ENCODE measurements at regions not wholly inside any gene's neighbourhood (a gene's known extent, or its start where the extent isn't known, plus 50 kb on each side); places are given as distances from the start of the nearest gene placed in this dataset.
"Not testable (repeated sequence)": the region's sequence is repeated elsewhere in the genome, so short reads cannot be mapped to it uniquely, and the experiment has no call there.

- no peak for DNase-seq (ENCODE audit: low read depth)
Measured at GRCh38 chr9:29556746-29557145, 1983.5 kb upstream of the C9orf72 start.

- DNase-seq (ENCODE audit: low read depth), result no peak
Measured at GRCh38 chr9:29564564-29564963, 1991.3 kb upstream of the C9orf72 start.

- DNase-seq (ENCODE audit: low read depth), result no peak
Measured at GRCh38 chr9:29575219-29575618, 2001.9 kb upstream of the C9orf72 start.

- no peak for DNase-seq (ENCODE audit: low read depth)
Measured at GRCh38 chr9:29588361-29588760, 2015.1 kb upstream of the C9orf72 start.

GRCh38 chr9:29609282-29609681 is 2036.0 kb upstream of the C9orf72 start:
- DNase-seq (ENCODE audit: low read depth), result no peak

- no peak for DNase-seq (ENCODE audit: low read depth)
Measured at GRCh38 chr9:29613773-29614172, 2040.5 kb upstream of the C9orf72 start.

- DNase-seq (ENCODE audit: low read depth), result no peak
Measured at GRCh38 chr9:29616844-29617243, 2043.6 kb upstream of the C9orf72 start.

GRCh38 chr9:29625292-29625731 is 2052.0 kb upstream of the C9orf72 start:
- DNase-seq (ENCODE audit: low read depth), result peak; percentile 40

GRCh38 chr9:29625931-29626330 is 2052.7 kb upstream of the C9orf72 start:
- DNase-seq (ENCODE audit: low read depth), result no peak

- not testable (repeated sequence) for DNase-seq (ENCODE audit: low read depth)
Measured at GRCh38 chr9:29628856-29629255, 2055.6 kb upstream of the C9orf72 start.

GRCh38 chr9:29637471-29638237 is 2064.4 kb upstream of the C9orf72 start:
- DNase-seq (ENCODE audit: low read depth), result no peak

- no peak for DNase-seq (ENCODE audit: low read depth)
Measured at GRCh38 chr9:29640507-29640906, 2067.2 kb upstream of the C9orf72 start.

- no peak for DNase-seq (ENCODE audit: low read depth)
Measured at GRCh38 chr9:29644514-29644913, 2071.2 kb upstream of the C9orf72 start.

- no peak for DNase-seq (ENCODE audit: low read depth)
Measured at GRCh38 chr9:29647451-29647850, 2074.2 kb upstream of the C9orf72 start.

- no peak for DNase-seq (ENCODE audit: low read depth)
Measured at GRCh38 chr9:29648132-29648531, 2074.9 kb upstream of the C9orf72 start.

- no peak for DNase-seq (ENCODE audit: low read depth)
Measured at GRCh38 chr9:29648601-29649000, 2075.3 kb upstream of the C9orf72 start.

GRCh38 chr9:29656641-29657406 is 2083.5 kb upstream of the C9orf72 start:
- no peak for DNase-seq (ENCODE audit: low read depth)

GRCh38 chr9:29657821-29658220 is 2084.5 kb upstream of the C9orf72 start:
- DNase-seq (ENCODE audit: low read depth), result no peak

GRCh38 chr9:29659014-29659413 is 2085.7 kb upstream of the C9orf72 start:
- no peak for DNase-seq (ENCODE audit: low read depth)

- DNase-seq (ENCODE audit: low read depth), result no peak
Measured at GRCh38 chr9:29659736-29660135, 2086.5 kb upstream of the C9orf72 start.

- DNase-seq (ENCODE audit: low read depth), result no peak
Measured at GRCh38 chr9:29668732-29669131, 2095.5 kb upstream of the C9orf72 start.

- no peak for DNase-seq (ENCODE audit: low read depth)
Measured at GRCh38 chr9:29669613-29670012, 2096.3 kb upstream of the C9orf72 start.

GRCh38 chr9:29685531-29685930 is 2112.2 kb upstream of the C9orf72 start:
- no peak for DNase-seq (ENCODE audit: low read depth)

Measured in renal cortical epithelial cell (primary cell).